Stimulated activated CD4-positive, alpha-beta T cell treated with anti-CD3 and anti-CD28 coated beads, Interleukin-2, amount 100 ng/mL, for 48 hours (primary cell): ENCODE measurements at regions not wholly inside any gene's neighbourhood (a gene's known extent, or its start where the extent isn't known, plus 50 kb on each side); places are given as distances from the start of the nearest gene placed in this dataset.

Experiments used
- DNase-seq, 2 donors: peaks; one replicate each; pipeline ENCODE4 v3.0.0-alpha.2; 2020

DNA sequence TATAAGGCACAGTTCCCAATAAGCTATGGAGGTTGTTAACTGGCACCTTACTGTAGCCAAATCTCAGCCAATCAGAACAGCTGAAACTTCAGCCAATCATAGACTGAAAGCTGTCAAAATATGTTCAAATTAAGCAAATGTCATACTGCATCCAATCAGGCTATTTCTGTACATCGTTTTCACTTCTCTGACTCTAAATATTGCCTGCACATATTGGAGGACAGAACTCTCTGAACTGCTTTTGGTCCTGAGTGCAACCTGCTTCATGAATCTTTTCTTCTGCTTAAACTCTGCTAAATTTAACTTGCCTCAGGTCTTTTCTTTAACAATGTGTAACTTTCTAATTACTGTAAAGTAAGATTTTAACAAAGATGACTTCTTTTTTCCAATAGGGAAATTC lies 1198.9 kb upstream of the PCDH7 start:
- no peak for DNase-seq

GRCh38 chr4:29536745-29537144 lies 1183.4 kb upstream of the PCDH7 start:
- DNase-seq: no peak

- no peak for DNase-seq
These were observed 1181.1 kb upstream of the PCDH7 start for GRCh38 chr4:29538889-29539646.

GRCh38 chr4:29540439-29541102 lies 1179.6 kb upstream of the PCDH7 start:
- DNase-seq: no peak

- DNase-seq: no peak
These were observed 1178.4 kb upstream of the PCDH7 start for GRCh38 chr4:29541757-29542156.

DNA sequence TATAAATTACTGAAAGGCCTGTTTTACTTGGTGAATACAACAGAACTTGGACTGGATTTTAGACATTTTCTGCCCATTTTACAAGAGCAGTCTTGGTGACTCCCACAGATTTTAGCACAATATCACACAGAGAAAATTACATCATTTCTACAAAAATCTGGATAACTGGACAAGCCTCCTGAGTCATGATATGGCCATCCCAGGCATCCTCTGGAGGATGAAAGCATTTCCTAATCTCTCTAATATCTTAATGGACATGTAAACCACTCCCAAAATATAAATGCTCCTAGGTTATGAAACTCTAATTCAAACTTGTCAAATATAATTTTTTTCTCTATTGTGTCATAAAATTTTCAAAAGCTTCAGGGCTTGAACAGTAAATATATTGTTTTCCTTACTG lies 1170.8 kb upstream of the PCDH7 start:
- DNase-seq: no peak

DNA sequence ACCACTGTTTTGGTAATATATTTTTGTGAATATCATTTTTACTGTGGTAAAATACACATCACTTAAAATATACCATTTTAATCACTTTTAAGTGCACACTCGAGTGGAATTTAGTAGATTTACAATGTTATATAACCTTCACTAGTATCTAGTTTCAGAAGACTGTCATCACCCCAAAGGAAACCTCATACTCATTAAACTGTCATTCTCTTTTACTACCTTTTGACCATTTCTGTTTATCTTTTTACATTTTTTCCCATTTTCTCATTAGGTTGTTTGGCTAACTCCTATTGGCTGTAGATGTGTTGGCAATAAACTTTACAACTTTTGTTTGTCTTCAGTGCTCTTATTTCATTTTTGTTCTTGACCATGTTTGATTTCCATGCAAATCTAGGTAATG lies 1168.3 kb upstream of the PCDH7 start:
- DNase-seq: no peak

DNA sequence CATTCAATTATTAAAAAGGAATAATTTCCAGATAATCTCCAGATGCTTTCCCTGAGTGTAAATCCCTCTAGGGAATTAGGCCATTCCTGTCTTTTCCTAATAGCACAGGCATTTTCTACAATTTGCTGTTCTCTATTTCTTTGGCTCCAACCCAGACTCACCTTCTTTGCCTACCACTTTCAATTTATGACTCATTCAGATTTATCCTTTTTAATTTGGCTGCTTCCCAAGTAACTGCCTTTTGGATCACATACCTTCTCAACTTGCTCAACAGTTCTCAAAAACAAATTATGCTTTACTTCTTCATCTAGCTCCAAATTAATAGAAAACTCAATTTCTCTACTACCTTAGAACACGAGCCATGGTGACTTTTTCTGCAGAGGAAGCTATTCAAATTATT lies 1166.3 kb upstream of the PCDH7 start:
- DNase-seq: no peak

DNA sequence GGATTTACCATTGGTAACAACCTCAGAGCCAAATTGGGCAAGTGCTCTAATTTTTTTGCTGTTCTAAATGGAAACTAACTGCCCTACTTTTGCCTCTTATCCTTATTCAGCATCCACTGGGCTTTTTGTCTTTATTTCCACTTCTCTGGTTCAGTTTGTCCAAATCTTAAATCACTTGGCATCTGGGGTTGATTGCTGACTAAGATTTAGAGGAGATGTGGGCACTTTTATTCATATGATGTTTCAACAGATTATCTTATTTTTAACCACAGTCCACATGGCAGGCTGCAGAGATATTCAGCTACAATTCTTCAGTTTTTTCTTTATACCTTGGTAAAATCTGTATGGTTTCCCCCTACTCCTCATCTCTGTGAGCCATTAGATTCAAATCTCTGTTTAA lies 1161.4 kb upstream of the PCDH7 start:
- DNase-seq: no peak

- DNase-seq: no peak
These were observed 1160.9 kb upstream of the PCDH7 start for GRCh38 chr4:29559286-29559685.

DNA sequence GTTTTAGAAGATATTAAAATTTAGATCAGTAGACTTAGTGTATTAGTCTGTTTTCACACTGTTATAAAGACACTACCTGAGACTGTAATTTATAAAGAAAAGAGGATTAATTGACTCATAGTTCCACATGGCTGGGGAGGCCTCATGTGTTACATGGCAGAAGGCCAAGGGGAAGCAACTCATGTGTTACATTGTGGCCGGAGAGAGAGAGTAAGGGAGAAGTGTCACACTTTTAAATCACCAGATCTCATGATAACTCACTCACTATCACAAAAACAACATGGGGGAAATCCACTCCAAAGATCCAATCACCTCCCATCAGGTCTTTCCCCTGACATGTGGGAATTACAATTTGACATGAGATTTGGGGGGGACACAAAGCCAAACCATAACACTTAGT lies 1159.7 kb upstream of the PCDH7 start:
- DNase-seq: no peak

DNA sequence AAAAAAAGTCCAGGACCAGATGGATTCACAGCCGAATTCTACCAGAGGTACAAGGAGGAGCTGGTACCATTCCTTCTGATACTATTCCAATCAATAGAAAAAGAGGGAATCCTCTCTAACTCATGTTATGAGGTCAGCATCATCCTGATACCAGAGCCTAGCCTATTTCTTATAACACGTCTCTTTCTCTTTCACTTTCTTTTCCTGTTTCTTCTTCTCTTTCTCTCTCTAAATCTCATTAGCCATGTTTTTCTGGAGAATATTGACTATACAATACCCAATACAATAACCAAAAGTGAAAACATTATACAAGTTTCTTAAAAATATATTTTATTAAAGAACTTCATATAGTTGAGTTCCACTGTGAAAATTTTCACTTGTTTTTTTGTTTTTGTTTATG lies 1154.9 kb upstream of the PCDH7 start:
- no peak for DNase-seq

DNA sequence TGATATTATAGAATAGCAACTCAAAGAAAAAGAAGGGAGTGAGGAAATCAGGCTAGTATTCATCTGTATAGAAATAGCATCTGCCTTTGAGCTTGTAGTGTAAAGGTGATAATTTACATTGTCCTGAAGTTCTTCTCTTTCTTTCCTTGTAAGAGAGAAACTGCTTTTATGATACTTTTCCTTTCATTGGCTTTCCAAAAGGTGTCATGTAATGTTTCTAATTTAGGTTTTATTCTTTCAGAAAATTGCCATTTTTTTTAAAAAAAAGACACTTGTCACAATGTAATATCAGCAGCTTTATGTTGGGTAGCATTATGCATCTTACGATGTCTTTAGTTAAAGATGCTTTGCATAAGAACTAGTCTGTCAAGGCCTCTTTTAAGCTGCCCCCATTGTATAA lies 1153.8 kb upstream of the PCDH7 start:
- no peak for DNase-seq

DNA sequence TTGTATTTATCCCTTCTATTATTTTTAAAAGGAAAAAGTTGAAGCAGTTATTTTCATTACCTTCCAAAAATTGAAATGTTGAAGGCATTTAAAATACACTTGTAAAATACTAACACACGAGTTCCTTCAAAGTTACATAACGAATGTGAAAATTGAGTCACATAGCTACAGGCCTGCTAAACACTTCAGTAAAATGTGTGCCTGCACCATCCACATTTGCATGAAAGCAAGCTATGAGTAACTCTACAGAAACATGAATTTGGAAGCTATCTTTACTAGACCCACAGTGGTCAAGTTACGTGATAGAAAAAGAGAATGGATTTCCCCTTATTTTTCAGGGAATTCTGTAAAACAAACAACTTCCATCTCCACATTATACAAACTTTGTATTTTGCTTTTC lies 1148.8 kb upstream of the PCDH7 start:
- no peak for DNase-seq

DNA sequence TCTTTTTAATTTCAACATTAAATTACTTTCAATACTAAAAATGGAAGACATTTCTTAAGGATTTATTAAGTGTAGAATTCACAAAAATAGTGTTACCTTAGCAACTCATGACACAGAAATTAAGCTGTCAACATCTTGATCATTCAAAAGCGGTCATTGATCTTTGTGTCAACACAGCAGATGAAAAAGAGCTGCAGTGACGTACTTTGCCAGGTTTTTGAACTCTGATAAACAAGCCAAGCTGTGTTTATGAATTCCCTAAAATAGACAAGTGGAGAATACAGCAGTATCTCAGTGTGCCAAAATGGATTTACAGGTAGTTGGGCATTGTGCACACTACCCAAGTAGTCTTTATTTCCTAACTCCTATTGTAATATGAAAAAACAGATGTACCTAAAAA lies 1141.8 kb upstream of the PCDH7 start:
- no peak for DNase-seq

- no peak for DNase-seq
These were observed 1138.7 kb upstream of the PCDH7 start for GRCh38 chr4:29581457-29581856.

- no peak for DNase-seq
These were observed 1131.6 kb upstream of the PCDH7 start for GRCh38 chr4:29588617-29589016.

GRCh38 chr4:29596228-29596627 lies 1123.9 kb upstream of the PCDH7 start:
- DNase-seq: no peak

- DNase-seq: no peak
These were observed 1101.0 kb upstream of the PCDH7 start for GRCh38 chr4:29619168-29619567.

DNA sequence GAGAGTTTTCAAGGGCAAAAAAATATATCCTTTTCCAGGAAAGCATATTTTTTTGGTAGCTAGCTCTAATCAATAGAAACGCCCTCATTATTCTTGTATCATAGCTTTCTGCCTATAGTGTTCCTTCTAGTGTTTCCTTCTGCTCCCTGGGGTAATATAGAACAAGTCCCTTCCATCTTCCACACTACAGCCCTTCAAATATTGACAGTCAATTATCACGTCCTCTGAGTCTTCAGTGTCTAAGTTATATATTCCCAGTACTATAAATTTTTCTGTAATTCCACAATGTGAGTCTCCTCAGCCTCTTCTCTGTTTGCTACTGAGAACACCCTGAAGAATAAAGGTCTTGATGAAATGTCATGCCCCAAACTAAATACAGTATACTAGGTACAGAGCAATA lies 1088.0 kb upstream of the PCDH7 start:
- no peak for DNase-seq

GRCh38 chr4:29636961-29637360 lies 1083.2 kb upstream of the PCDH7 start:
- no peak for DNase-seq

DNA sequence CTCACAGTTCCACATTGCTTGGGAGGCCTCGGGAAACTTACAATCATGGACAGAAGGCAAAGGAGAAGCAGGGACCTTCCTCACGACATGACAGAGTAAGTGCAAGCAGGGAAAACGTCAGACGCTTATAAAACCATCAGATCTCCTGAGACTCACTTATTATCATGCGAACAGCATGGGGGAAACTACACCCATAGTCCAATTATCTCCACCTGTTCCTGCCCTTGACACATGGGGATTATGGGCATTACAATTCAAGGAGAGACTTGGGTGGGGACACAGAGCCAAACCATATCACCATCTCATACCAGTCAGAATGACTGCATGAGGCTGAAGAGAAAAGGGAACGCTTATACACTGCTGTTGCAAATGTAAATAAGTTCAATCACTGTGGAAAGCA lies 1066.9 kb upstream of the PCDH7 start:
- DNase-seq: no peak

- no peak for DNase-seq
These were observed 1039.5 kb upstream of the PCDH7 start for GRCh38 chr4:29680644-29681043.

- DNase-seq: no peak
These were observed 1016.1 kb upstream of the PCDH7 start for GRCh38 chr4:29704059-29704458.

DNA sequence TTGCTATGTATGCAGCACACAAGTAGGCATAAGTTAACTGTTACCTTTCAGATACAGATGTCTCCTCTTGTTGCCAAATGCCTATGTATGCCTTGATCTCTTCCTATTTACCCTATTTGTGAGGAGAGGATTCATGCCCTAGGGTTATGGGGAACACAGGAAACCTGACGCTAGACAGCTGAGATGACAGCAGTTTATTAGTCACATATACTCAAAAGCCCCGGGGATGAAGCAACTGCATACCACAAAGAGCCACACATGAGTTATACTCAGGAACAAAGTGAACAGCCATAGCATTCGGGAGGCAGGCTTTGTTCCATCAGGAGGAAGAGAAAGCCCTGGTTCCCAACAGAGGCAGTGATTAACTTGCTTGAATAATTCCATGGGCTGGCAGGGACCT lies 1011.7 kb upstream of the PCDH7 start:
- DNase-seq: no peak
